SK-N-SH (cell line): ENCODE measurements at regions not wholly inside any gene's neighbourhood (a gene's known extent, or its start where the extent isn't known, plus 50 kb on each side); places are given as distances from the start of the nearest gene placed in this dataset.

ENCODE experiments used
- CTCF ChIA-PET: fragments of 300-600, 350-600 bp; formaldehyde crosslinking; extraction: SDS; loops from one replicate; lab custom pipeline; 2021; lab: Yijun Ruan, JAX
- POLR2A ChIA-PET: fragments of 350-600 bp; sonication (Branson Sonifier 250); formaldehyde crosslinking; extraction: SDS; loops from one replicate; lab custom pipeline; 2020; ENCODE audit warnings: antibody characterized with exemption, inconsistent platforms; lab: Yijun Ruan, JAX
- DNase-seq: peaks from one replicate; pipeline ENCODE4 v3.0.0; 2012
- H2AFZ ChIP-seq: fragments of 200-600 bp; sonication (generic); 2 replicates; pipeline ENCODE4 v1.8.1; 2016; ENCODE audit warnings: antibody characterized with exemption, mild to moderate bottlenecking, low read depth
- H3F3A ChIP-seq: fragments of 200-600 bp; sonication (generic); replicated peaks from 2 replicates; pipeline ENCODE3; 2016; ENCODE audit warnings: antibody characterized with exemption, mild to moderate bottlenecking; ENCODE audit not compliant: insufficient read depth
- H3K27ac ChIP-seq, 2 experiments: fragments of 200-500 bp in 1 of 2; fragments of 200-600 bp in 1 of 2; sonication (Bioruptor generic) in 1 of 2; sonication (generic), shearing (Covaris generic) in 1 of 2; 2 replicates each; pipeline versions ENCODE4 v1.5.1 to v1.6.1; 2014 to 2016; ENCODE audit warnings: low read depth in 2 of 2, inconsistent platforms in 1 of 2, low read length in 1 of 2, mild to moderate bottlenecking in 1 of 2, mixed read lengths in 1 of 2
- H3K27me3 ChIP-seq: fragments of 200-600 bp; sonication (generic), shearing (Covaris generic); 2 replicates; pipeline ENCODE4 v1.6.1; 2016; ENCODE audit warnings: mixed run types; ENCODE audit not compliant: insufficient read depth
- H3K36me3 ChIP-seq, 2 experiments: fragments of 200-500 bp in 1 of 2; fragments of 200-600 bp in 1 of 2; sonication (Bioruptor generic) in 1 of 2; sonication (generic) in 1 of 2; replicated peaks in 1 of 2; 2 replicates each; pipeline versions ENCODE3 to v1.5.1; 2014 to 2016; ENCODE audit warnings: low read length in 1 of 2, mild to moderate bottlenecking in 1 of 2; ENCODE audit not compliant: insufficient read depth in 2 of 2, control insufficient read depth in 1 of 2
- H3K4me1 ChIP-seq, 2 experiments: fragments of 200-500 bp in 1 of 2; fragments of 200-600 bp in 1 of 2; sonication (Bioruptor generic) in 1 of 2; sonication (generic), shearing (Covaris generic) in 1 of 2; 2 replicates each; pipeline versions ENCODE4 v1.5.1 to v1.6.1; 2014 to 2016; ENCODE audit warnings: low read depth in 1 of 2, low read length in 1 of 2, mixed run types in 1 of 2; ENCODE audit not compliant: insufficient read depth in 2 of 2, control insufficient read depth in 1 of 2
- H3K4me2 ChIP-seq: fragments of 200-600 bp; sonication (generic), shearing (Covaris generic); 2 replicates; pipeline ENCODE4 v1.6.1; 2017; ENCODE audit warnings: mixed run types
- H3K4me3 ChIP-seq, 2 experiments: fragments of 200-500 bp in 1 of 2; fragments of 200-600 bp in 1 of 2; sonication (Bioruptor generic) in 1 of 2; sonication (generic), shearing (Covaris generic) in 1 of 2; 2 replicates each; pipeline versions ENCODE4 v1.5.1 to v1.8.1; 2014 to 2016; ENCODE audit warnings: low read depth in 2 of 2, inconsistent platforms in 1 of 2, low read length in 1 of 2, mild to moderate bottlenecking in 1 of 2, mixed read lengths in 1 of 2, moderate library complexity in 1 of 2
- H3K79me2 ChIP-seq: fragments of 200-600 bp; sonication (generic); 2 replicates; pipeline ENCODE4 v1.8.1; 2017; ENCODE audit warnings: mild to moderate bottlenecking; ENCODE audit not compliant: insufficient read depth
- H3K9ac ChIP-seq: fragments of 200-600 bp; sonication (generic); 2 replicates; pipeline ENCODE4 v1.6.1; 2017; ENCODE audit warnings: mixed run types
- H3K9me2 ChIP-seq: fragments of 200-600 bp; sonication (generic); 2 replicates; pipeline ENCODE4 v1.6.1; 2017; ENCODE audit warnings: mixed run types
- H3K9me3 ChIP-seq: fragments of 200-600 bp; sonication (generic); 2 replicates; pipeline ENCODE4 v1.6.1; 2017; ENCODE audit warnings: mixed run types, mild to moderate bottlenecking, moderate library complexity
- H4K20me1 ChIP-seq: fragments of 200-600 bp; sonication (generic); 2 replicates; pipeline ENCODE4 v1.6.1; 2017; ENCODE audit warnings: mild to moderate bottlenecking, mixed run types; ENCODE audit not compliant: insufficient read depth
- CHD2 ChIP-seq: fragments of 150-350 bp; IDR thresholded peaks from 2 replicates; pipeline ENCODE4 v1.6.1; 2018; ENCODE audit warnings: low read length; ENCODE audit not compliant: partially characterized antibody
- ELF1 ChIP-seq: IDR thresholded peaks from 2 replicates; pipeline ENCODE4 v1.4.0; 2012
- EZH2phosphoT487 ChIP-seq: fragments of 200-600 bp; sonication (generic); IDR thresholded peaks from 2 replicates; pipeline ENCODE4 v1.6.1; 2017; ENCODE audit warnings: low read depth, mixed run types, mild to moderate bottlenecking, antibody characterized with exemption, moderate library complexity, borderline replicate concordance
- FOXJ3 ChIP-seq: sonication (generic); formaldehyde crosslinking; IDR thresholded peaks from 2 replicates; pipeline ENCODE4 v1.5.1; 2020; ENCODE audit warnings: mild to moderate bottlenecking, missing genetic modification reagents
- FOXM1 ChIP-seq: IDR thresholded peaks from 2 replicates; pipeline ENCODE4 v1.4.0; 2012; ENCODE audit warnings: low read depth, mild to moderate bottlenecking
- GATA2 ChIP-seq: sonication (generic); formaldehyde crosslinking; IDR thresholded peaks from 2 replicates; pipeline ENCODE4 v1.5.0; 2020; ENCODE audit warnings: mild to moderate bottlenecking, missing genetic modification reagents
- MXI1 ChIP-seq: IDR thresholded peaks from 2 replicates; pipeline ENCODE4 v1.6.1; 2012; ENCODE audit warnings: mild to moderate bottlenecking, low read depth, low read length, improper control_type of control experiment
- PBX3 ChIP-seq: IDR thresholded peaks from 2 replicates; pipeline ENCODE4; 2012
- POLR2AphosphoS5 ChIP-seq: IDR thresholded peaks from 2 replicates; pipeline ENCODE4 v1.6.1; 2012; ENCODE audit warnings: low read depth, low read length
- RAD21 ChIP-seq: IDR thresholded peaks from 2 replicates; pipeline ENCODE4 v1.6.1; 2012; ENCODE audit warnings: mild to moderate bottlenecking, low read length
- REST ChIP-seq: IDR thresholded peaks from 2 replicates; pipeline ENCODE4 v1.6.1; 2012; ENCODE audit warnings: mild to moderate bottlenecking, low read depth, low read length, moderate library complexity
- RXRA ChIP-seq: IDR thresholded peaks from 2 replicates; pipeline ENCODE4 v1.4.0; 2012; ENCODE audit warnings: low read depth, mild to moderate bottlenecking, borderline replicate concordance
- TAF1 ChIP-seq: IDR thresholded peaks from 2 replicates; pipeline ENCODE4 v1.6.1; 2012; ENCODE audit warnings: low read depth, mild to moderate bottlenecking, low read length, moderate library complexity, borderline replicate concordance
- TEAD4 ChIP-seq: IDR thresholded peaks from 2 replicates; pipeline ENCODE4 v1.4.0; 2012; ENCODE audit warnings: mild to moderate bottlenecking, borderline replicate concordance; ENCODE audit not compliant: insufficient read depth
- USF1 ChIP-seq: IDR thresholded peaks from 2 replicates; pipeline ENCODE4 v1.4.0; 2012; ENCODE audit warnings: low read depth, borderline replicate concordance
- USF2 ChIP-seq: fragments of 150-350 bp; IDR thresholded peaks from 2 replicates; pipeline ENCODE4 v1.6.1; 2017; ENCODE audit warnings: antibody characterized with exemption, low read length, low read depth, borderline replicate concordance
- YY1 ChIP-seq: IDR thresholded peaks from 2 replicates; pipeline ENCODE4 v1.4.0; 2012; ENCODE audit warnings: low read depth, mild to moderate bottlenecking
- ZBTB33 ChIP-seq: IDR thresholded peaks from 2 replicates; pipeline ENCODE4 v1.4.0; 2012; ENCODE audit warnings: low read depth, borderline replicate concordance
- WGBS: methylation state at CpG from one replicate; pipeline ENCODE4 v1.1.6; 2017; ENCODE audit warnings: low lambda C conversion rate; 5-methylcytosine and 5-hydroxymethylcytosine counted together

- no peaks in the 10 kb centered on the region for H3K4me1 ChIP-seq
- H3K36me3 ChIP-seq, result peaks cover 5 to 19% of the 10 kb centered on the region in 2 experiments
- H2AFZ ChIP-seq, result no peak overlapping the region
- ChIA-PET POLR2A (no interaction called here), CTCF (no interaction called here)
- no peak for TF ChIP-seq USF1
- TF ChIP-seq MXI1, result no peak
- TF ChIP-seq FOXM1, result no peak
- no peak for TF ChIP-seq TEAD4
- no peak for TF ChIP-seq CHD2
- no peak for TF ChIP-seq USF2
- no peak for TF ChIP-seq ELF1
- 82% methylated on average over 4 of the region's 4 CpGs for WGBS
- no peaks in the 10 kb centered on the region for H3K9me3 ChIP-seq
- H3K79me2 ChIP-seq, result peaks cover 6% of the 10 kb centered on the region; the same call in 1 of the 2 replicates
- no peaks in the 10 kb centered on the region for H3F3A ChIP-seq
- H3K27me3 ChIP-seq, result no peaks in the 10 kb centered on the region
- no peak overlapping the region for H3K4me2 ChIP-seq
- DNase-seq, result no peak
- no peak overlapping the region for H3K9ac ChIP-seq
- no peak overlapping the region for H3K27ac ChIP-seq
- H4K20me1 ChIP-seq, result no peaks in the 10 kb centered on the region
- no peaks in the 10 kb centered on the region for H3K9me2 ChIP-seq
- H3K4me3 ChIP-seq, result no peak overlapping the region
Measured at GRCh38 chrX:102784550-102784949, 64.0 kb downstream of the GPRASP3 start.

- no peaks in the 10 kb centered on the region for H4K20me1 ChIP-seq
- no peak for DNase-seq
- H3K79me2 ChIP-seq, result peaks cover 7% of the 10 kb centered on the region
- H3K4me3 ChIP-seq, result no peak overlapping the region
- no peaks in the 10 kb centered on the region for H3K4me1 ChIP-seq
- H3K4me2 ChIP-seq, result no peak overlapping the region
- H2AFZ ChIP-seq, result no peak overlapping the region
- 56% methylated on average over 1 of the region's 1 CpG for WGBS
- no peak overlapping the region for H3K27ac ChIP-seq
- no peaks in the 10 kb centered on the region for H3F3A ChIP-seq
- H3K9me2 ChIP-seq, result no peaks in the 10 kb centered on the region
- ChIA-PET CTCF (no interaction called here), POLR2A (no interaction called here)
- no peak overlapping the region for H3K9ac ChIP-seq
- H3K9me3 ChIP-seq, result peaks cover 5% of the 10 kb centered on the region; the same call in 1 of the 2 replicates
- H3K27me3 ChIP-seq, result no peaks in the 10 kb centered on the region
- peaks cover 5 to 34% of the 10 kb centered on the region in 2 experiments for H3K36me3 ChIP-seq
- TF ChIP-seq YY1 (no peak), PBX3 (no peak), TAF1 (no peak), TEAD4 (no peak), FOXJ3 (CRISPR knock-in tag) (no peak), REST (no peak), RXRA (no peak), MXI1 (no peak), USF1 (no peak), GATA2 (CRISPR knock-in tag) (no peak), FOXM1 (no peak), RAD21 (no peak), ZBTB33 (no peak), CHD2 (no peak), POLR2AphosphoS5 (no peak), EZH2phosphoT487 (no peak)
Measured at GRCh38 chrX:102787283-102787682, 66.7 kb downstream of the GPRASP3 start.
